ENCODE measurements at regions not wholly inside any gene's neighbourhood (a gene's known extent, or its start where the extent isn't known, plus 50 kb on each side); places are given as distances from the start of the nearest gene placed in this dataset.

- no peak for TF ChIP-seq CTCF (IDR thresholded peaks at IDR 0.05; ENCODE audit: insufficient read depth, missing control alignments)
- FAIRE-seq (no peak), DNase-seq (ENCODE audit: insufficient read length, low spot score) (no peak)
Observed at GRCh38 chr10:32167450-32167849, 111.2 kb upstream of the KIF5B start.

DNA sequence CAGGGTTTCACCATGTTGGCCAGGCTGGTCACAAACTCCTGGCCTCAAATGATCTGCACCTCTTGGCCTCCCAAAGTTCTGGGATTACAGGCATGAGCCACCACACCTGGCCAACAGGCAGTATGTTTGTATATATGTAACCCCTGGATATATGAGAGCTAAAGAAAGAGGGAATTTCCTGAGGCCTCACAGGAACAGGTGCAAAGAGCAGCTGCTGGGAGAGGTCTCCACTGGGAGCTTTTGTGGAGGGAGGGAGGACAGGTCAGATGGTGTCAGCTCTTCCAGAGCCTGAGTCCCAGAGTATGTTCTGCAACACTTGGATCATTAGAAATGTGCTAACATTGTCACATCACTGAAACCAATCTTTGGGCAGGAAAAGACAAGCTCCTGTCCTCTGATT, 110.1 kb upstream of the KIF5B start:
- FAIRE-seq (no peak), DNase-seq (ENCODE audit: insufficient read length, low spot score) (no peak)
- no peak for TF ChIP-seq CTCF (IDR thresholded peaks at IDR 0.05; ENCODE audit: insufficient read depth, missing control alignments)

DNA sequence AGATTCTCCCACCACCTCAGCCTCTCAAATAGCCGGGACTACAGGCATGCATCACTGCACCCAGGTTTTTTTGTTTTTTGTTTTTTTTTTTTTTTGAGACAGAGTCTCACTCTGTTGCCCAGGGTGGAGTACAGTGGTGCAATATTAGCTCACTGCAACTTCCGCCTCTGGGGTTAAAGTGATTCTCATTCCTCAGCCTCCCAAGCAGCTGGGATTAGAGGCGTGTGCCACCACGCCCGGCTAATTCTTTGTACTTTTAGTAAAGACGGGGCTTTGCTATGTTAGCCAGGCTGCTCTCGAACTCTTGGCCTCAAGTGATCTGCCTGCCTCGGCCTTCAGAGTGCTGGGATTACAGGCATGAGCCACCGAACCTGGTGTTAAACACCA, 107.5 kb upstream of the KIF5B start:
- FAIRE-seq (no peak), DNase-seq (ENCODE audit: insufficient read length, low spot score) (no peak)
- no peak for TF ChIP-seq CTCF (IDR thresholded peaks at IDR 0.05; ENCODE audit: insufficient read depth, missing control alignments)

DNA sequence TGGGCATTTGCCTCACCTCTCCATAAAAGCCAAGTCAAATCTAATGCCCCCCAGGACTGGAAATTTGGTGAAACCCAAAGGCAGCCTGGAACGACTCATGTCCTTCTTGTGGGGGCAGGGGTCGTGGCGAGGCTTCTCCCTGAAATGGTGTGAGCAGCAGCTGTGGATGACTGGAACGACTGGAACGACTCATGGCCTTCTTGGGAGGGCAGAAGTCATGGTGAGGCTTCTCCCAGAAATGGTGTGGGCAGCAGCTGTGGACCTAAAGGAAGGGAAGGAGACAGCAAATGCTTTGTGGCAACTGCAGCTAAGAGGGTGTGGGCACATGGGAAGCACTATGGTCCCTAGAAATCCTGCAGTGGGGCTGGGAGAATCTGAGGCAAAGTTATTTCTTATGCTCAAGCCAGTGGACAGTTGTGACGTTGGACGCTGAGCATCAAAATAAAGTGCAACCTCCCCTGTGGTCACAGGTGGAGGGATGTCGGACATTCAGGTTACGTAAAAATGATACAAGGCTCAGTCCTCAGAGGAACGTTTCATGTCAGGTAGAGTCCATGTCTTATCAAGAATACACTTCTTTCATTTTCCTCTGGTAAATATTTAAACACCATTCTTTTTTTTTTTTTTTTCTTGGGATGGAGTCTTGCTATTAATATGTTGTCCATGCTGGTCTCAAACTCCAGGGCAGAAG, 107.0 kb upstream of the KIF5B start:
- DNase-seq (ENCODE audit: insufficient read length, low spot score), result no peak

DNA sequence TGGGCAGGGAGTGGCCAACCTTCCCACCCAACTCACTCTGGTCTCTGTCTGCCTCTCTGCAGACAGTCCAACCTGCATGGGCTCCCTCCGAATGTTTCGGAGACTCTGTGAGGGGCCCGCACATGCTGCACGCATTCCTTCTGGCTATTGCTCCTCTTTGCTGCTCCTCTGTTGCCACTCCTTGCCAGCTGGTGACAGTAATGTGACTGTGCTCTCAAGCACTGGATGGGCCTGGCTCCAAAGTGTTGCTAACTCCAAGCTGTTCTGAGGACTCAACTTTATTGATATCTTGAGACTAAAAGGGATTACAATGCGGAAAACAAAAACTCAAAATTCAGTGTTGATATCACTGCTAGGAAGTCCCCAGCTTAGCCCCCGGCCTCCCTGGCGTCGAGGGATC, 105.4 kb upstream of the KIF5B start:
- DNase-seq (ENCODE audit: insufficient read length, low spot score) (no peak), FAIRE-seq (no peak)
- no peak for TF ChIP-seq CTCF (IDR thresholded peaks at IDR 0.05; ENCODE audit: insufficient read depth, missing control alignments)

More for the DNA sequence above, 107.0 kb upstream of the KIF5B start:
- FAIRE-seq, result no peak
- no peak for TF ChIP-seq CTCF (IDR thresholded peaks at IDR 0.05; ENCODE audit: insufficient read depth, missing control alignments)

GRCh38 chr10:32160864-32161263, 104.6 kb upstream of the KIF5B start:
- TF ChIP-seq CTCF (IDR thresholded peaks at IDR 0.05; ENCODE audit: insufficient read depth, missing control alignments), result no peak
- DNase-seq (ENCODE audit: insufficient read length, low spot score) (no peak), FAIRE-seq (no peak)

- no peak for TF ChIP-seq CTCF (IDR thresholded peaks at IDR 0.05; ENCODE audit: insufficient read depth, missing control alignments)
- no peak for FAIRE-seq
- no peak for DNase-seq (ENCODE audit: insufficient read length, low spot score)
Observed at GRCh38 chr10:32159264-32159663, 103.0 kb upstream of the KIF5B start.
